Esophagus squamous epithelium (tissue), 5 donors: ENCODE measurements at regions not wholly inside any gene's neighbourhood (a gene's known extent, or its start where the extent isn't known, plus 50 kb on each side); places are given as distances from the start of the nearest gene placed in this dataset.

Experiments used
- DNase-seq: peaks from one replicate; lab custom pipeline; 2025; lab: John Stamatoyannopoulos, UW
- H3K27ac ChIP-seq, 4 donors: fragments of 200-600 bp; sonication (generic); one replicate each; pipeline ENCODE4 v1.5.1; 2016 to 2019; ENCODE audit warnings: mild to moderate bottlenecking in 1 of 4
- H3K27me3 ChIP-seq, 4 donors: fragments of 200-600 bp; sonication (generic); 1 replicate in 3 of 4; 2 replicates in 1 of 4; pipeline versions ENCODE4 v1.5.1 to v1.6.0; 2017 to 2021; ENCODE audit warnings: antibody characterized with exemption in 1 of 4
- H3K36me3 ChIP-seq, 3 donors: fragments of 200-600 bp; sonication (generic); one replicate each; pipeline ENCODE4 v1.5.1; 2016 to 2019
- H3K4me1 ChIP-seq, 3 donors: fragments of 200-600 bp; sonication (generic); one replicate each; pipeline ENCODE4 v1.5.1; 2017 to 2019
- H3K4me3 ChIP-seq, 4 donors: fragments of 200-600 bp; sonication (generic); 1 replicate in 3 of 4; 2 replicates in 1 of 4; pipeline ENCODE4 v1.5.1; 2016 to 2019; ENCODE audit warnings: mild to moderate bottlenecking in 2 of 4, moderate library complexity in 1 of 4
- H3K9me3 ChIP-seq, 3 donors: fragments of 200-600 bp; sonication (generic); one replicate each; pipeline ENCODE4 v1.5.1; 2016 to 2019
- CTCF ChIP-seq, 6 experiments: fragments of 450-650 bp in 4 of 6; fragments of 200-600 bp in 2 of 6; sonication (generic) in 2 of 6; IDR thresholded peaks; one replicate each; pipeline ENCODE4 v1.5.1; 2016 to 2019; ENCODE audit warnings: antibody characterized with exemption in 6 of 6, mild to moderate bottlenecking in 4 of 6, moderate library complexity in 4 of 6
- POLR2A ChIP-seq, 4 donors: fragments of 450-650 bp; IDR thresholded peaks; one replicate each; pipeline ENCODE4 v1.6.1; 2017; ENCODE audit warnings: antibody characterized with exemption in 4 of 4, mild to moderate bottlenecking in 4 of 4, moderate library complexity in 3 of 4
- WGBS, 2 donors: methylation state at CpG; one replicate each; pipeline ENCODE4 v1.1.5; 2018; 5-methylcytosine and 5-hydroxymethylcytosine counted together
- intact Hi-C: fragments of 100-400 bp; cut with DNase I; formaldehyde crosslinking; loops from one replicate; pipeline ENCODE4 v1.15.0; 2022
- donor health status: DM: yes; HTN: yes; CAD: no.

- H3K4me3 ChIP-seq, result no peak overlapping the region
- peaks cover 0 to 30% (median 16%) of the 10 kb centered on the region in 3 donors for H3K9me3 ChIP-seq
- intact Hi-C loops, result no loop called here
- no peaks in the 10 kb centered on the region for H3K36me3 ChIP-seq
- WGBS, 2 donors, result 41 to 67% methylated on average over 1 of the region's 1 CpG
- DNase-seq, result no peak
- no peak overlapping the region for H3K27ac ChIP-seq
- H3K4me1 ChIP-seq, result peaks cover 0 to 17% (median 11%) of the 10 kb centered on the region in 3 donors
- no peaks in the 10 kb centered on the region for H3K27me3 ChIP-seq
- TF ChIP-seq POLR2A (IDR thresholded peaks at IDR 0.05), result no peak
- TF ChIP-seq CTCF (IDR thresholded peaks at IDR 0.05), result no peak
Measured at GRCh38 chr3:101061312-101061711, 68.1 kb upstream of the ABI3BP start.

GRCh38 chr3:101050866-101051265 lies 57.6 kb upstream of the ABI3BP start:
- intact Hi-C loops, result no loop called here
- no peak for TF ChIP-seq POLR2A (IDR thresholded peaks at IDR 0.05)
- no peak for TF ChIP-seq CTCF (IDR thresholded peaks at IDR 0.05)
- Histone ChIP-seq H3K27ac (no peak overlapping the region), H3K27me3 (no peaks in the 10 kb centered on the region), H3K4me1 (no peaks in the 10 kb centered on the region), H3K36me3 (no peaks in the 10 kb centered on the region), H3K4me3 (no peak overlapping the region), H3K9me3 (no peaks in the 10 kb centered on the region)
- WGBS, 2 donors, result 88 to 95% methylated on average over 4 of the region's 4 CpGs
- no peak for DNase-seq

- DNase-seq, result no peak
- 81 to 85% methylated on average over 5 of the region's 5 CpGs for WGBS, 2 donors
- TF ChIP-seq POLR2A (IDR thresholded peaks at IDR 0.05) (no peak), CTCF (IDR thresholded peaks at IDR 0.05) (no peak)
- Histone ChIP-seq H3K4me1 (no peaks in the 10 kb centered on the region), H3K27ac (no peak overlapping the region), H3K4me3 (no peak overlapping the region), H3K9me3 (no peaks in the 10 kb centered on the region), H3K27me3 (no peaks in the 10 kb centered on the region), H3K36me3 (no peaks in the 10 kb centered on the region)
- intact Hi-C loops, result no loop called here
Measured at GRCh38 chr3:101050046-101050445, 56.8 kb upstream of the ABI3BP start.

GRCh38 chr3:101049532-101049931 lies 56.3 kb upstream of the ABI3BP start:
- H3K9me3 ChIP-seq, result no peaks in the 10 kb centered on the region
- no peak overlapping the region for H3K4me3 ChIP-seq
- no peak overlapping the region for H3K27ac ChIP-seq
- H3K36me3 ChIP-seq, result no peaks in the 10 kb centered on the region
- intact Hi-C loops, result no loop called here
- no peak for TF ChIP-seq POLR2A (IDR thresholded peaks at IDR 0.05)
- no peak for TF ChIP-seq CTCF (IDR thresholded peaks at IDR 0.05)
- H3K27me3 ChIP-seq, result no peaks in the 10 kb centered on the region
- H3K4me1 ChIP-seq, result no peaks in the 10 kb centered on the region
- no peak for DNase-seq

GRCh38 chr3:101043687-101044078 lies 50.5 kb upstream of the ABI3BP start:
- 61 to 71% methylated on average over 2 of the region's 2 CpGs for WGBS, 2 donors
- Histone ChIP-seq H3K27ac (no peak overlapping the region), H3K27me3 (no peaks in the 10 kb centered on the region), H3K9me3 (no peaks in the 10 kb centered on the region), H3K4me1 (peaks cover 0 to 26% (median 5%) of the 10 kb centered on the region in 3 donors), H3K36me3 (no peaks in the 10 kb centered on the region), H3K4me3 (no peak overlapping the region)
- TF ChIP-seq POLR2A (IDR thresholded peaks at IDR 0.05), result no peak
- TF ChIP-seq CTCF (IDR thresholded peaks at IDR 0.05), result no peak
- no peak for DNase-seq
- intact Hi-C loops, result no loop called here
